ENCODE measurements at regions not wholly inside any gene's neighbourhood (a gene's known extent, or its start where the extent isn't known, plus 50 kb on each side); places are given as distances from the start of the nearest gene placed in this dataset.

GRCh38 chr3:87792198-87792533, 266.6 kb downstream of the CGGBP1 start (continued):
- no peak for TF ChIP-seq ZNF518A (tag by site-specific recombination; conservative IDR thresholded peaks at IDR 0.05; ENCODE audit: low read depth)
- no peak for TF ChIP-seq ZNF791 (tag by site-specific recombination; IDR thresholded peaks at IDR 0.05)
- no peak for TF ChIP-seq PRDM2 (tag by site-specific recombination; IDR thresholded peaks at IDR 0.05; ENCODE audit: borderline replicate concordance)
- no peak for TF ChIP-seq KLF1 (tag by site-specific recombination; IDR thresholded peaks at IDR 0.05)
- TF ChIP-seq ZNF692 (tag by site-specific recombination; IDR thresholded peaks at IDR 0.05), result no peak
- no peak for TF ChIP-seq ZNF747 (tag by site-specific recombination; IDR thresholded peaks at IDR 0.05)
- TF ChIP-seq ZNF133 (tag by site-specific recombination; IDR thresholded peaks at IDR 0.05), result no peak
- no peak for TF ChIP-seq ZBTB6 (tag by site-specific recombination; IDR thresholded peaks at IDR 0.05)
- no peak for TF ChIP-seq ZNF214 (tag by site-specific recombination; IDR thresholded peaks at IDR 0.05; ENCODE audit: borderline replicate concordance)
- TF ChIP-seq ZSCAN18 (tag by site-specific recombination; IDR thresholded peaks at IDR 0.05), result no peak
- no peak for TF ChIP-seq ZNF600 (tag by site-specific recombination; IDR thresholded peaks at IDR 0.05)
- TF ChIP-seq SP3 (tag by site-specific recombination; IDR thresholded peaks at IDR 0.05), result no peak
- TF ChIP-seq ZNF777 (tag by site-specific recombination; IDR thresholded peaks at IDR 0.05; ENCODE audit: borderline replicate concordance), result no peak

Measured in HEK293 (cell line).